OCI-LY1 (cell line): ENCODE measurements at regions not wholly inside any gene's neighbourhood (a gene's known extent, or its start where the extent isn't known, plus 50 kb on each side); places are given as distances from the start of the nearest gene placed in this dataset.

Experiments
- EZH2 ChIP-seq: fragments of 200-600 bp; sonication (generic), shearing (Covaris generic); IDR thresholded peaks from 2 replicates; pipeline ENCODE4 v1.8.0; 2017; ENCODE audit warnings: borderline replicate concordance, mixed run types, mild to moderate bottlenecking, antibody characterized with exemption, low read length, moderate library complexity, mixed read lengths
- TF ChIP-seq, protein P1 (sequence below): fragments of 200-600 bp; sonication (generic), shearing (Covaris generic); IDR thresholded peaks from 2 replicates; pipeline ENCODE4 v1.5.1; 2017; ENCODE audit warnings: mild to moderate bottlenecking, antibody characterized with exemption, low read length, moderate library complexity, mixed read lengths

DNA sequence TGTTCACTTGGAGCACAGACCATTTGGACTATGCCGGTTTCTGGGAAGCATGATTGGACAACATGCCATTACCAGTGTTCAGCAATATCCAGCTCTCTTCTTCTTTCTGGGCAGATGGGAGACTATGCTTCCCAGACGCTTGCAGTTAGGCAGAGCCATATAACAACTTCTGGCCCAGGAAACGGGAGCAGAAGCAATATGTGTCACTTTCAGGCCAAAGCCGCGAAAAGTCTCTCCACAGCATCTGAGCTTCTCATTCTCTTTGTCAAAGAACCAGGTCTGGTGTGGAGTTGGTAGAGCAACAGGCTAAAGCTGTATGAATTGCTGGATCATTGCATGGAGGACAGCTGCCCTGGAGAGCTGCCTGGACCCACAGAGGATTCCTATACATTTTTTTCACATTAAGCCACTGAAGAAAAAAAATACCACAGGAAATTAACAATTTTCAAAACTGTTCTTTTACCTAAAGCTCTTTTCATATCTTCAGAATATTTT lies 131.4 kb upstream of the FRG1 start:
- TF ChIP-seq, protein P1, sequence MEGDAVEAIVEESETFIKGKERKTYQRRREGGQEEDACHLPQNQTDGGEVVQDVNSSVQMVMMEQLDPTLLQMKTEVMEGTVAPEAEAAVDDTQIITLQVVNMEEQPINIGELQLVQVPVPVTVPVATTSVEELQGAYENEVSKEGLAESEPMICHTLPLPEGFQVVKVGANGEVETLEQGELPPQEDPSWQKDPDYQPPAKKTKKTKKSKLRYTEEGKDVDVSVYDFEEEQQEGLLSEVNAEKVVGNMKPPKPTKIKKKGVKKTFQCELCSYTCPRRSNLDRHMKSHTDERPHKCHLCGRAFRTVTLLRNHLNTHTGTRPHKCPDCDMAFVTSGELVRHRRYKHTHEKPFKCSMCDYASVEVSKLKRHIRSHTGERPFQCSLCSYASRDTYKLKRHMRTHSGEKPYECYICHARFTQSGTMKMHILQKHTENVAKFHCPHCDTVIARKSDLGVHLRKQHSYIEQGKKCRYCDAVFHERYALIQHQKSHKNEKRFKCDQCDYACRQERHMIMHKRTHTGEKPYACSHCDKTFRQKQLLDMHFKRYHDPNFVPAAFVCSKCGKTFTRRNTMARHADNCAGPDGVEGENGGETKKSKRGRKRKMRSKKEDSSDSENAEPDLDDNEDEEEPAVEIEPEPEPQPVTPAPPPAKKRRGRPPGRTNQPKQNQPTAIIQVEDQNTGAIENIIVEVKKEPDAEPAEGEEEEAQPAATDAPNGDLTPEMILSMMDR = no peak
- no peak for TF ChIP-seq EZH2
